ENCODE measurements at regions not wholly inside any gene's neighbourhood (a gene's known extent, or its start where the extent isn't known, plus 50 kb on each side); places are given as distances from the start of the nearest gene placed in this dataset.

DNA sequence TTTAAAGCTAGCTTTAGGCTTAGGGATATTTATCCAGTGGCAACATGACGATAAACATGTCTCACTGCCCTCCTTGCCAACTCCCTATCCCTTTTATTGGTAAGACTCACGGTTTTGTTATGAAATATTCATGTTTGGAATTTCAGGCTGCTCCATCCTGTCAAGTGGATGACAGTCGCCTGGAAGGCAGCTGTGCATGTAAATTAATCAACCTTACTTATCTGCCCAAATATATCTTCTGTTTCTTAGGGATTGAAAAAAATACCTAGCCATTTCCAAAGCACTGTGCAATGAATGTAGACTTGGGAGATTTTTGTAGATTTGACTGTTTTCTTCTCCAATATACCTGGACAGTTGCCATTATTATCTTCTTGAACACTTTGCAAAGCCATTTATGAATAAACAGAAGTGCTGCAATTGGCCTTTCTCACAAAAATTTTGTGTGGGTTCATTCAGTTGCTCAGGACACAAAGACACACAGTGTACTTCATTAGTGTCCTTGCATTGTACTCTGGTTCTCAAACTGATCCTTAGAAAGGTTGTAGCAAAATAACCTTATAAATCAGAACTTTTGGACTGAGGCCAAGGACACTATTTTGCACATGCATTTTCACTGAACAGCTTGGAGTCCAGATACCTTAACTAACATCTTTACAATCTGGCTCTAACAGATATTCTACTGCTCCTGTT lies 889.4 kb upstream of the SEMA6A start:
- TF ChIP-seq, protein P1, sequence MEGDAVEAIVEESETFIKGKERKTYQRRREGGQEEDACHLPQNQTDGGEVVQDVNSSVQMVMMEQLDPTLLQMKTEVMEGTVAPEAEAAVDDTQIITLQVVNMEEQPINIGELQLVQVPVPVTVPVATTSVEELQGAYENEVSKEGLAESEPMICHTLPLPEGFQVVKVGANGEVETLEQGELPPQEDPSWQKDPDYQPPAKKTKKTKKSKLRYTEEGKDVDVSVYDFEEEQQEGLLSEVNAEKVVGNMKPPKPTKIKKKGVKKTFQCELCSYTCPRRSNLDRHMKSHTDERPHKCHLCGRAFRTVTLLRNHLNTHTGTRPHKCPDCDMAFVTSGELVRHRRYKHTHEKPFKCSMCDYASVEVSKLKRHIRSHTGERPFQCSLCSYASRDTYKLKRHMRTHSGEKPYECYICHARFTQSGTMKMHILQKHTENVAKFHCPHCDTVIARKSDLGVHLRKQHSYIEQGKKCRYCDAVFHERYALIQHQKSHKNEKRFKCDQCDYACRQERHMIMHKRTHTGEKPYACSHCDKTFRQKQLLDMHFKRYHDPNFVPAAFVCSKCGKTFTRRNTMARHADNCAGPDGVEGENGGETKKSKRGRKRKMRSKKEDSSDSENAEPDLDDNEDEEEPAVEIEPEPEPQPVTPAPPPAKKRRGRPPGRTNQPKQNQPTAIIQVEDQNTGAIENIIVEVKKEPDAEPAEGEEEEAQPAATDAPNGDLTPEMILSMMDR (IDR thresholded peaks at IDR 0.05) = no peak
- TF ChIP-seq POLR2A (IDR thresholded peaks at IDR 0.05) = no peak
